Thymus (tissue), 11 donors: ENCODE measurements at regions not wholly inside any gene's neighbourhood (a gene's known extent, or its start where the extent isn't known, plus 50 kb on each side); places are given as distances from the start of the nearest gene placed in this dataset.

Source experiments
- DNase-seq, 9 donors: peaks; one replicate each; pipeline ENCODE4 v3.0.0-alpha.2; 2013; ENCODE audit warnings: low spot score in 9 of 9, low read depth in 6 of 9, missing footprints in 1 of 9
- H3K27ac ChIP-seq, 2 donors: one replicate each; pipeline ENCODE4 v1.5.1; 2013; ENCODE audit warnings: control low read depth in 1 of 2, low read depth in 1 of 2, low read length in 1 of 2, mild to moderate bottlenecking in 1 of 2, moderate library complexity in 1 of 2
- H3K27me3 ChIP-seq, 2 donors: one replicate each; pipeline ENCODE4 v1.5.1; 2013; ENCODE audit warnings: low read length in 1 of 2; ENCODE audit not compliant: control insufficient read depth in 2 of 2, insufficient read depth in 1 of 2
- H3K36me3 ChIP-seq, 2 donors: one replicate each; pipeline ENCODE4 v1.5.1; 2013; ENCODE audit warnings: low read length in 1 of 2, mild to moderate bottlenecking in 1 of 2, moderate library complexity in 1 of 2; ENCODE audit not compliant: control insufficient read depth in 2 of 2, insufficient read depth in 2 of 2
- H3K4me1 ChIP-seq, 2 donors: one replicate each; pipeline ENCODE4 v1.5.1; 2013; ENCODE audit warnings: low read length in 2 of 2; ENCODE audit not compliant: control insufficient read depth in 2 of 2, insufficient read depth in 2 of 2
- H3K4me3 ChIP-seq, 2 donors: one replicate each; pipeline ENCODE4 v1.5.1; 2013; ENCODE audit warnings: low read length in 2 of 2, control low read depth in 1 of 2, mild to moderate bottlenecking in 1 of 2
- H3K9me3 ChIP-seq, 2 donors: one replicate each; pipeline ENCODE4 v1.5.1; 2013; ENCODE audit warnings: low read length in 1 of 2, mild to moderate bottlenecking in 1 of 2; ENCODE audit not compliant: control insufficient read depth in 2 of 2, insufficient read depth in 1 of 2
- WGBS: extraction: QIAGEN DNeasy Blood & Tissue Kit; methylation state at CpG from one replicate; pipeline ENCODE4 v1.1.7; 2013; 5-methylcytosine and 5-hydroxymethylcytosine counted together
- donor health status: healthy.

GRCh38 chr14:53390008-53390407 lies 236.9 kb upstream of the DDHD1 start:
- no peak for DNase-seq
- Histone ChIP-seq H3K4me1 (no peaks in the 10 kb centered on the region), H3K27me3 (no peaks in the 10 kb centered on the region), H3K4me3 (no peak overlapping the region), H3K36me3 (no peaks in the 10 kb centered on the region), H3K27ac (no peak overlapping the region), H3K9me3 (no peaks in the 10 kb centered on the region)
- WGBS, result 95% methylated on average over 7 of the region's 7 CpGs

GRCh38 chr14:53389202-53389601 lies 236.1 kb upstream of the DDHD1 start:
- no peaks in the 10 kb centered on the region for H3K36me3 ChIP-seq
- DNase-seq, result no peak
- H3K4me3 ChIP-seq, result no peak overlapping the region
- no peak overlapping the region for H3K27ac ChIP-seq
- no peaks in the 10 kb centered on the region for H3K4me1 ChIP-seq
- H3K27me3 ChIP-seq, result no peaks in the 10 kb centered on the region
- WGBS, result 91% methylated on average over 1 of the region's 1 CpG
- H3K9me3 ChIP-seq, result no peaks in the 10 kb centered on the region

GRCh38 chr14:53386362-53386761 lies 233.2 kb upstream of the DDHD1 start:
- no peak overlapping the region for H3K27ac ChIP-seq
- no peak for DNase-seq
- H3K27me3 ChIP-seq, result no peaks in the 10 kb centered on the region
- H3K4me3 ChIP-seq, result no peak overlapping the region
- no peaks in the 10 kb centered on the region for H3K4me1 ChIP-seq
- no peaks in the 10 kb centered on the region for H3K36me3 ChIP-seq
- H3K9me3 ChIP-seq, result no peaks in the 10 kb centered on the region
- WGBS, result 96% methylated on average over 4 of the region's 4 CpGs

- 97% methylated on average over 5 of the region's 5 CpGs for WGBS
- H3K4me3 ChIP-seq, result no peak overlapping the region
- no peaks in the 10 kb centered on the region for H3K4me1 ChIP-seq
- no peak overlapping the region for H3K27ac ChIP-seq
- DNase-seq, result no peak
- H3K9me3 ChIP-seq, result no peaks in the 10 kb centered on the region
- no peaks in the 10 kb centered on the region for H3K27me3 ChIP-seq
- H3K36me3 ChIP-seq, result no peaks in the 10 kb centered on the region
These were observed 231.4 kb upstream of the DDHD1 start for GRCh38 chr14:53384536-53384935.

- H3K27ac ChIP-seq, result no peak overlapping the region
- H3K36me3 ChIP-seq, result no peaks in the 10 kb centered on the region
- 87% methylated on average over 1 of the region's 1 CpG for WGBS
- H3K4me1 ChIP-seq, result no peaks in the 10 kb centered on the region
- H3K4me3 ChIP-seq, result no peak overlapping the region
- no peaks in the 10 kb centered on the region for H3K27me3 ChIP-seq
- no peak for DNase-seq
- no peaks in the 10 kb centered on the region for H3K9me3 ChIP-seq
These were observed 230.9 kb upstream of the DDHD1 start for GRCh38 chr14:53384073-53384472.

GRCh38 chr14:53381895-53382294 lies 228.8 kb upstream of the DDHD1 start:
- Histone ChIP-seq H3K27me3 (no peaks in the 10 kb centered on the region), H3K4me3 (no peak overlapping the region), H3K36me3 (no peaks in the 10 kb centered on the region), H3K4me1 (no peaks in the 10 kb centered on the region), H3K9me3 (no peaks in the 10 kb centered on the region), H3K27ac (no peak overlapping the region)
- 94% methylated on average over 2 of the region's 2 CpGs for WGBS
- no peak for DNase-seq

GRCh38 chr14:53380867-53381225 lies 227.7 kb upstream of the DDHD1 start:
- Histone ChIP-seq H3K4me3 (no peak overlapping the region), H3K27me3 (no peaks in the 10 kb centered on the region), H3K27ac (no peak overlapping the region), H3K36me3 (no peaks in the 10 kb centered on the region), H3K9me3 (no peaks in the 10 kb centered on the region), H3K4me1 (no peaks in the 10 kb centered on the region)
- DNase-seq, result no peak
- 48% methylated on average over 1 of the region's 1 CpG for WGBS

- DNase-seq, result no peak
- no peak overlapping the region for H3K4me3 ChIP-seq
- H3K27ac ChIP-seq, result no peak overlapping the region
- no peaks in the 10 kb centered on the region for H3K36me3 ChIP-seq
- H3K4me1 ChIP-seq, result no peaks in the 10 kb centered on the region
- no peaks in the 10 kb centered on the region for H3K27me3 ChIP-seq
- no peaks in the 10 kb centered on the region for H3K9me3 ChIP-seq
- WGBS, result 96% methylated on average over 3 of the region's 3 CpGs
These were observed 227.1 kb upstream of the DDHD1 start for GRCh38 chr14:53380052-53380866.

GRCh38 chr14:53378142-53378541 lies 225.0 kb upstream of the DDHD1 start:
- H3K27ac ChIP-seq, result no peak overlapping the region
- no peak overlapping the region for H3K4me3 ChIP-seq
- no peak for DNase-seq
- no peaks in the 10 kb centered on the region for H3K36me3 ChIP-seq
- 95% methylated on average over 4 of the region's 4 CpGs for WGBS
- H3K9me3 ChIP-seq, result no peaks in the 10 kb centered on the region
- no peaks in the 10 kb centered on the region for H3K27me3 ChIP-seq
- H3K4me1 ChIP-seq, result no peaks in the 10 kb centered on the region
